ENCODE measurements at regions not wholly inside any gene's neighbourhood (a gene's known extent, or its start where the extent isn't known, plus 50 kb on each side); places are given as distances from the start of the nearest gene placed in this dataset.
"Not testable (repeated sequence)": the region's sequence is repeated elsewhere in the genome, so short reads cannot be mapped to it uniquely, and the experiment has no call there.

- ATAC-seq (no peak), DNase-seq (no peak)
- H3K4me1 Mint-ChIP-seq (ENCODE audit: low read depth): no peaks in the 10 kb centered on the region
- H3K36me3 Mint-ChIP-seq (ENCODE audit: insufficient read depth): no peaks in the 10 kb centered on the region
- H3K9me3 Mint-ChIP-seq: no peaks in the 10 kb centered on the region
- H3K27me3 Mint-ChIP-seq (ENCODE audit: low read depth): peaks cover 3% of the 10 kb centered on the region
- no peak overlapping the region for H3K4me3 Mint-ChIP-seq
Measured at GRCh38 chr1:101592845-101593244, 356.0 kb downstream of the S1PR1 start.

GRCh38 chr1:101595881-101596374 is 359.1 kb downstream of the S1PR1 start:
- Mint-ChIP-seq H3K27me3 (ENCODE audit: low read depth) (no peaks in the 10 kb centered on the region), H3K4me1 (ENCODE audit: low read depth) (no peaks in the 10 kb centered on the region), H3K9me3 (no peaks in the 10 kb centered on the region), H3K4me3 (no peak overlapping the region), H3K36me3 (ENCODE audit: insufficient read depth) (no peaks in the 10 kb centered on the region)
- DNase-seq: no peak
- no peak for ATAC-seq

GRCh38 chr1:101600615-101601014 is 363.8 kb downstream of the S1PR1 start:
- not testable (repeated sequence) for H3K4me1 Mint-ChIP-seq (ENCODE audit: low read depth); DNase-seq; H3K4me3 Mint-ChIP-seq; H3K36me3 Mint-ChIP-seq (ENCODE audit: insufficient read depth); H3K27me3 Mint-ChIP-seq (ENCODE audit: low read depth); ATAC-seq; H3K9me3 Mint-ChIP-seq

DNA sequence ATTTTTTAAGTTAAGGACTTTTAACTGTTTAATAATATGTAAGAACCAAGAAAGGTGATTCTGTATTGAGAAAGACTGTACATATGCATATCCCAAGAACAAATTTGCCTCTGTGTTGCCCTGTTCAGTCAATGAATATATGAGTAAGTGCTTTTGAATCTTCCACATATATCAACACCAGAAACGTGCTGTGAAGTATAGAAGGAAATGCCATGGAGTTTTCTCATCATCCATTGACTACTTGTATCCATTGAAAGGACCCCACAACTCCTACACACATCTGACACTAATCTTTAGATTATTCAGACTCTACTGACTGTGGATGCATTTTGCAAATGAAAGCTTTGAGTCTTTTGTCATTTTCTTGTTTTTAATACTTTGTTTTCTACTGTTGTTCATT is 366.9 kb downstream of the S1PR1 start:
- no peaks in the 10 kb centered on the region for H3K36me3 Mint-ChIP-seq (ENCODE audit: insufficient read depth)
- H3K4me1 Mint-ChIP-seq (ENCODE audit: low read depth): no peaks in the 10 kb centered on the region
- ATAC-seq (no peak), DNase-seq (no peak)
- no peaks in the 10 kb centered on the region for H3K9me3 Mint-ChIP-seq
- no peak overlapping the region for H3K4me3 Mint-ChIP-seq
- peaks cover 13% of the 10 kb centered on the region for H3K27me3 Mint-ChIP-seq (ENCODE audit: low read depth)

- peaks cover 13% of the 10 kb centered on the region for H3K27me3 Mint-ChIP-seq (ENCODE audit: low read depth)
- no peak for DNase-seq
- no peaks in the 10 kb centered on the region for H3K36me3 Mint-ChIP-seq (ENCODE audit: insufficient read depth)
- no peak overlapping the region for H3K4me3 Mint-ChIP-seq
- H3K9me3 Mint-ChIP-seq: peaks cover 15% of the 10 kb centered on the region
- ATAC-seq: no peak
- H3K4me1 Mint-ChIP-seq (ENCODE audit: low read depth): no peaks in the 10 kb centered on the region
Measured at GRCh38 chr1:101605878-101606277, 369.1 kb downstream of the S1PR1 start.

GRCh38 chr1:101613546-101613945 is 376.7 kb downstream of the S1PR1 start:
- no peak overlapping the region for H3K4me3 Mint-ChIP-seq
- no peaks in the 10 kb centered on the region for H3K27me3 Mint-ChIP-seq (ENCODE audit: low read depth)
- ATAC-seq (no peak), DNase-seq (no peak)
- no peaks in the 10 kb centered on the region for H3K36me3 Mint-ChIP-seq (ENCODE audit: insufficient read depth)
- peaks cover 15% of the 10 kb centered on the region for H3K9me3 Mint-ChIP-seq
- no peaks in the 10 kb centered on the region for H3K4me1 Mint-ChIP-seq (ENCODE audit: low read depth)

DNA sequence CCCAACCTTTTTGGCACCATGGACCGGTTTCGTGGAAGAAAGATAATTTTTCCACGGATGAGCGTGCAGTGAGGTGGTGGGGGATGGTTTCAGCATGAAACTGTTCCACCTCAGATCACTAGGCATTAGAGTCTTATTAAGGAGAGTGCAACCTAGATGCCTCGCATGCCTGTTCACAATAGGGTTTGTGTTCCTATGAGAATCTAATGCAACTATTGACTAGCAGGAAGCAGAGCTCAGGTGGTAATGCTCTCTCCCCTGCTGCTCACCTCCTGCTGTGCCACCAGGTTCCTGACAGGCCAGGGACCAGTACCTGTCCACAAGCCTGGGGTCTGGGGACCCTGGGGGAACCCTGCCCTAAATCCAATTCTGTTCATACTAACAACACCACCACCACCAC is 377.8 kb downstream of the OLFM3 start:
- DNase-seq (no peak), ATAC-seq (no peak)
- H3K36me3 Mint-ChIP-seq (ENCODE audit: insufficient read depth): no peaks in the 10 kb centered on the region
- no peaks in the 10 kb centered on the region for H3K9me3 Mint-ChIP-seq
- no peaks in the 10 kb centered on the region for H3K4me1 Mint-ChIP-seq (ENCODE audit: low read depth)
- H3K4me3 Mint-ChIP-seq: no peak overlapping the region
- H3K27me3 Mint-ChIP-seq (ENCODE audit: low read depth): peaks cover 5% of the 10 kb centered on the region

DNA sequence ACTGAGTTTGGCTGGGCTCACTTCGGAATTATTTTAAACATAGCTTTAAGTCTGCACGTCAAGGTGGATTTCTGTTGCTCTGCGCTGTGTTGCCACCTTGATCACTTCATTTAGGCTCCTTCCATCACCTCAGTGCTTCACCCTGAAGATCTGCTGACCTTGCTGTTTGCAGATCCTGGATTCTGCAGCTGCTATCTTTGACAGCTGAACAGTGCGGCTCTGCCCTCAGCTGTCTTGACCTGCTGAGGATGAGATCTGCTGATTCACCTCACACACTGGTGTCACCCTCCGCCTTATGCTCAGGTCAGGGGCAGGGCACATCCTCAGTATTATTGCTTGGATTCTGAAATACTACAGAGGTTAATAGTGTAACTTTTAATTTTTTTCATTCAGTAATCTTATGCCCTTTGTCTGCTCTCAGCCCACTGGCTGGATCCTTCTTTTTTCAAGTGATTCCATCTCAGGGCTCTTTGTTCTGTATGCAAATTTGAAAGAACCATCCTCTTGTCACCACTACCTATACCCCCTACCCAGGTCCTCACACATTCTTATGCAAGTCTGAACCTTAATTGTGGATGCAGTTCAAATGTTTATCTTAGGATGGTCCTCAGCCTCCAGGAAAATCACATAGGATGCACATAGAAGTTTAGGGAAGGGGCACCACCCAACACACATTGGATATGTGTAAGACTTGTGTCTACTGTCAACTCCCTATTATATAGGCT is 364.0 kb downstream of the OLFM3 start:
- H3K36me3 Mint-ChIP-seq (ENCODE audit: insufficient read depth): no peaks in the 10 kb centered on the region
- no peak overlapping the region for H3K4me3 Mint-ChIP-seq
- peaks cover 2% of the 10 kb centered on the region for H3K27me3 Mint-ChIP-seq (ENCODE audit: low read depth)
- ATAC-seq: no peak
- no peaks in the 10 kb centered on the region for H3K4me1 Mint-ChIP-seq (ENCODE audit: low read depth)
- H3K9me3 Mint-ChIP-seq: no peaks in the 10 kb centered on the region
- no peak for DNase-seq

DNA sequence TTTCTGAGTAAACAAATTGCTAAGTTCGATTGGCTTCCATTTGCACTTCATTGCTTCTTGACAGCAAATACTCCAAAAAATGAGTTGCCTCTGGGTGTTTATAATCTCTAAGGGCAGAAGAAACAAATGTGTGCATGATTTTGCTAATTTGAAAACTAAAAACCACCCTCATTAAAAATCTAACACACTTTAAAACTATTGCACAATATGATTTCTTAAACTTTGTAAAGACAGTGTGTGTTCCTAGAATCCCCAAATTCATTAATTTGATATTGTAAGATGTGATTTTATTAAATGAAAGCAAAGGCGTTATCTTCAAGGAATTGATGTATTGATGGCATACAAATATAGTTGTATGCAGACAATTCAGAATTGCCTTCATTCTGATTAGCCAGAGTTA is 350.9 kb downstream of the OLFM3 start:
- Mint-ChIP-seq H3K27me3 (ENCODE audit: low read depth) (no peaks in the 10 kb centered on the region), H3K4me3 (no peak overlapping the region), H3K36me3 (ENCODE audit: insufficient read depth) (no peaks in the 10 kb centered on the region), H3K9me3 (no peaks in the 10 kb centered on the region), H3K4me1 (ENCODE audit: low read depth) (no peaks in the 10 kb centered on the region)
- ATAC-seq (no peak), DNase-seq (no peak)

GRCh38 chr1:101652484-101652883 is 344.2 kb downstream of the OLFM3 start:
- Mint-ChIP-seq H3K36me3 (ENCODE audit: insufficient read depth) (no peaks in the 10 kb centered on the region), H3K4me3 (no peak overlapping the region), H3K4me1 (ENCODE audit: low read depth) (no peaks in the 10 kb centered on the region), H3K9me3 (peaks cover 11% of the 10 kb centered on the region), H3K27me3 (ENCODE audit: low read depth) (peaks cover 5% of the 10 kb centered on the region)
- no peak for DNase-seq
- ATAC-seq: no peak

- H3K36me3 Mint-ChIP-seq (ENCODE audit: insufficient read depth): no peaks in the 10 kb centered on the region
- DNase-seq: no peak
- ATAC-seq: no peak
- H3K4me3 Mint-ChIP-seq: no peak overlapping the region
- peaks cover 5% of the 10 kb centered on the region for H3K27me3 Mint-ChIP-seq (ENCODE audit: low read depth)
- no peaks in the 10 kb centered on the region for H3K4me1 Mint-ChIP-seq (ENCODE audit: low read depth)
- peaks cover 11% of the 10 kb centered on the region for H3K9me3 Mint-ChIP-seq
Measured at GRCh38 chr1:101653482-101653946, 343.2 kb downstream of the OLFM3 start.

DNA sequence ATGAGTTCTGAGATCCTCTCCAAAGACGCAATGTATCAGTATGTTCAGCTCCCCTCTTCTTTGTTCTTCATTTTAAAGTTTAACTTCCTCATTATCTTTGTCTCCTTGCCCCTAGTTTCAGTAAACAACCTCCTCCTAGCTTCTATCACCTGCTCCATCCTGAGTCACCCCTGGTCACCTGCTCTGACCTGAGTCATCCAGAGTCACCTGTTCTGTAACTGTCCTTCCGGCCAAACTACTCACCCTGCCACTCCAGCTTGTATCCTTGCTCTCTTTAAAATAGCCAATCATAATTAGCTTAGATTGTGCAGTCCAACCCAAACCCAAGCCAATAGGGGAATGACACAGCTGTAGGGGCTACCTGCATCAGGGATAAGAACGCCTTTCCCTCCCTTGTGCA is 332.0 kb downstream of the OLFM3 start:
- DNase-seq: no peak
- Mint-ChIP-seq H3K9me3 (peaks cover 36% of the 10 kb centered on the region), H3K36me3 (ENCODE audit: insufficient read depth) (no peaks in the 10 kb centered on the region), H3K4me1 (ENCODE audit: low read depth) (no peaks in the 10 kb centered on the region), H3K4me3 (no peak overlapping the region), H3K27me3 (ENCODE audit: low read depth) (no peaks in the 10 kb centered on the region)
- ATAC-seq: no peak

- H3K4me3 Mint-ChIP-seq: no peak overlapping the region
- no peaks in the 10 kb centered on the region for H3K27me3 Mint-ChIP-seq (ENCODE audit: low read depth)
- DNase-seq (no peak), ATAC-seq (no peak)
- no peaks in the 10 kb centered on the region for H3K4me1 Mint-ChIP-seq (ENCODE audit: low read depth)
- H3K9me3 Mint-ChIP-seq: peaks cover 20% of the 10 kb centered on the region
- H3K36me3 Mint-ChIP-seq (ENCODE audit: insufficient read depth): no peaks in the 10 kb centered on the region
Measured at GRCh38 chr1:101667761-101668160, 329.0 kb downstream of the OLFM3 start.

GRCh38 chr1:101683136-101683535 is 313.6 kb downstream of the OLFM3 start:
- H3K4me1 Mint-ChIP-seq (ENCODE audit: low read depth): no peaks in the 10 kb centered on the region
- no peak overlapping the region for H3K4me3 Mint-ChIP-seq
- DNase-seq: no peak
- no peaks in the 10 kb centered on the region for H3K9me3 Mint-ChIP-seq
- H3K36me3 Mint-ChIP-seq (ENCODE audit: insufficient read depth): no peaks in the 10 kb centered on the region
- ATAC-seq: no peak
- no peaks in the 10 kb centered on the region for H3K27me3 Mint-ChIP-seq (ENCODE audit: low read depth)

GRCh38 chr1:101683561-101683960 is 313.2 kb downstream of the OLFM3 start:
- H3K27me3 Mint-ChIP-seq (ENCODE audit: low read depth): no peaks in the 10 kb centered on the region
- H3K36me3 Mint-ChIP-seq (ENCODE audit: insufficient read depth): no peaks in the 10 kb centered on the region
- no peaks in the 10 kb centered on the region for H3K9me3 Mint-ChIP-seq
- DNase-seq: no peak
- H3K4me1 Mint-ChIP-seq (ENCODE audit: low read depth): no peaks in the 10 kb centered on the region
- H3K4me3 Mint-ChIP-seq: no peak overlapping the region
- no peak for ATAC-seq
